NCI-H1417 (cell line): ENCODE measurements at regions not wholly inside any gene's neighbourhood (a gene's known extent, or its start where the extent isn't known, plus 50 kb on each side); places are given as distances from the start of the nearest gene placed in this dataset.
A peak's percentile ranks its signal among the peaks of the same experiment; 100 is the strongest.

Experiments
- DNase-seq, 3 experiments: peaks; one replicate each; lab custom pipeline; 2025; lab: John Stamatoyannopoulos, UW

DNA sequence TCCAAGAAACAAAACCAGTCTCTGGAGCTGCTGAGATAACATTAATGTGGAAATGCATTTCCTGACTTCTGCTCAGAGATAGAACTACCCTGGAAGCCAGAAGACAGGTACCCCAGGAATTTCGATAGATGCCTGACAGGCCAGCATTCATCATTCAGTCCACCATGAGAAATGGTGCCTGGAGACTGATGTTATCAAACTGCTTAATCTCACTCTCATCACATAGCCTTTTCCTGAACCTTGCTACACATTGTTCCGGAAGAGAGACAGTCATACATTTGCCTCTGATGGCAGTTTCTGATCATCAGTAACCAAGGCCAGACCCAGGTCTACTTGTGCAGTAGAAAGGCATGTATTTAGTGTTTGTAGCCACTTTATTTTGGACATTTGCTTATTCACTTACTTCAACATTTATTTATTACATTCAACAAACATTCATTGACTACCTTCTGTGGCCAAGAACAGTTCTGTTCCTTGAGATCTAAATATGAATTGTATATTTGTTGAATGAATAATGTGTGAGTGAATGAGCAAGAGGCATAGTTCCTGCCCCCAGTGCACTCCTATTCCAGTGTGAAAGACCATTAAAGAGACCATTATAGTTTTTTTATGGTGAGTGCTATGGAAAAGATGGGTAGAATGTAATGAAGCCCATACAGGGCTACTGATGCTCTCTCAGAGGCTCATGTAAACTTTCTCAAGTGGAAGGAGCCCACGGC is 485.7 kb downstream of the NUF2 start:
- no peak for DNase-seq

DNA sequence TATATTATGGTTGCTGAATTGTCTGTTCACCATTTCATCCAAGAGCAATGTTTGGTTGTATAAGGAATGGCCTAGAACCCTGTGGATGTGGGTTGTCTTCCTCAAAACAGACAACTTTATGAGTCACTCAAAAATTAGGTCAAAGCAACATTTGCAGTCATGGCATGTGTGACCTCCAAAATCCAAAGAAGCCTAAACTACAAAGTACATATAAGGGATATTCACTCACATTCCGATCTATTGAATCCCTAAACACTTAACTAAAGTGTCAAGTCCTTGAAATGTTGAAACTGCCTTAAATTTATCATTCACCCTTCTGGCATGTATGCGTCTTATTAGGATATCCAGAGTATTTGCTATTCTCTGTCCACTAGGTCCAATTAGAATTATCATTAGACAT is 491.5 kb downstream of the NUF2 start:
- DNase-seq, result no peak

DNA sequence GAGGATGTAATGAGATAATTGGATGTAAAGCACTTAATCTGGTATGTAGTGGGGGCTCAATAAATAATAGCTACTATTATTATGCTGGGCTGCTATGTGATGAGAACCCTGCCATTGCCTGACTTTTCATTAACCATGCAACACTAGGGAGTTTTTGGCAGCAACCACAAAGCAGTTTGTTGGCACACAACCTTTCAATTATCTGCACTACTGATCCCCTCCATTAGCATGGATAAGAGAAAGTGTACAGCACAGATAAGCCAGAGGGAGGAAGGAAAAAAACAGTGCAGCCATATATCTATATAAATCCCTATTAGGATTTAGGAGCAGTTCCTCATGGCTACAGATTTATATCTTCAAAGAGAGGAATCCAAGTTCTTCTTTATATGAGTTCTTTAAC is 498.5 kb downstream of the NUF2 start:
- no peak for DNase-seq

DNA sequence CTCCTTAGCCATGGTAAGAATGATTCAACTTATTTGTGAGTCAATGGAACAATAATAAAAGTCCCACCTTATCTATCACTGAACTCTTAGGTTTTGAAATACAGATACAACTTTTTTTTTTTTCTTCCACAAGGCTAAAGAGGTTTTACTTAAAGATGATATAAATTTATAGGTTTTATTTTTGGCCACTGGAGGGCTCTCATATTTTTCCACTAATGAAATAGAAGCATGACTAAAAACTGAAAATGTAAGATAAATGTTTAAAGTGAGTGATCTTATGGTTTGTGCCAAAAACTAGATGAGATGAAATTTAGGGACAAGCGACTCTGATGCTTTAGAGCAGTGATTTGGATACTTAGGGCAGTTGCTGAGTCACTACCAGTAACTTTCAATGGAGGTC is 499.0 kb downstream of the NUF2 start:
- peak in 1 of 3 experiments; percentile 17 for DNase-seq

DNA sequence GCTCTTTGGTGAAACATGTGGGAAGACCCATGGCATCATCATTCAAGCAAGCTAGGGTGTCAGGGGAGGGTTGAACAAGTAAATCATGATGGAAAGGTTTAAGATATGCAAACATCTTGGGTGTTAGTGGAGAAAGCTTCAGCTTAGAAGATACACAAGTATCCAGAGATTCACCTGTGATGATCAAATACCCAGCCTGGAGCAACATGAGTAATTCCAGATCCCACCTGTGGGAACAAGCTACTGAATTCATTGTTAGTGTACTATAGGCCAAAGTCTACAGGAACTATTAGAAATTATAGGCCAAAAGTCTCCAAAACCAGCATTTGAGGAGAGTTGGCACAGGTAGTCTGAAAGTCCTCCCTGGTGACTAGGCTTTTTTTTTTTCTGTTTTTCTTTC is 499.9 kb downstream of the NUF2 start:
- DNase-seq, result no peak

DNA sequence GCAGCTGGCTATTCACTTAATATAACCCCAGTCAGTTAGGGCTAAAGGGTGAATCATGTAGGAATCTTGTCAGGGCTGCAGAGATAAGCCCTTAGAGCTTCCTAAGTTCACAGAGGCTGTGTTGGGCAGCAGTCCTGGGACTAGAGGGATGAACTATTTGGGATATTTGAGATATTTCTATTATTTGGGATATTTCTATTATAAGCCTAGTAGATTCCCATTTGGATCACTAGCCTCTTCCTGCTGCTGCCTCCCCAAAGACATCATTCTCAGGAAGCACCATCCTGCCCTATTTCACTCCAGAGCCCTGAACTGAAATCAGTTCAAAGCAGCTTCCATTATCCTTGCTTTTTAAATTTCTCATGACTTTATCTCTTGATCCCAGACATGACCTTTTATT is 501.3 kb downstream of the NUF2 start:
- DNase-seq, result no peak

DNA sequence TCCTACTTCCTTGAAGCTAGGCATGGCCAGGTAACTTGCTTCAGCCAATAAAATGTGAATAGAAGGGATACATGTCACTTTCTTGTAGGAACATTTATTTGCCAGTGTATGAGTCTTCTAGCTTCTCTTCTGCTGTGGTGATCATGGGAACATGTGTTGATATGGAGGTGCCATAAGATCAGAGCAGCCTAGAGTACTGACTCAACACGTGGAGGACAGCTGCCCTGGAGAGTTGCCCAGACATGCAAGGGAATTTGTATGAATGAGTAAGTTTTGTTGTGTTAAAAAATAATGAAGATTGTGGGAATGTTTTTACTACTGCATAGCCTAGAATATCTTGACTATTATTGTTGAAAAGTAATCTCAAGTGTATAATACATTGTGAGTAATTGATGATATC is 502.3 kb downstream of the NUF2 start:
- no peak for DNase-seq

DNA sequence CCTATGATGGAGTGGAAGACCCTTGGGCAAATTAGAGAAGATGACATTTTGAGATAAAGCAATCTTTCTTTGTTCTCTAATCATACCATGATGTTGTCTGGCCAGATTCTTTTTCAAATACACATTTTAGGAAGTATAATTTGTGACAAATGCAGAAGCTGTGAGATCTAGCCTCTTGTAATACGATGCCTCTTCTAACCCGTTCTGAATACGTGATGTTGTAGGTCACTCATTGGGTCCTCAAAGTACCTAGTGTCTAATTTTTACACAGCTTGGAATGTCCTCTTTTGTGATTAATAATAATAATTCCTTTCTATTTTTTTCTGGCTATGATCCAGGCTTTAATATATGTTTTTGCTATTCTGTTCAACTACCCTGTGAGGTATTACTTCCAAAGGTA is 502.7 kb downstream of the NUF2 start:
- no peak for DNase-seq

DNA sequence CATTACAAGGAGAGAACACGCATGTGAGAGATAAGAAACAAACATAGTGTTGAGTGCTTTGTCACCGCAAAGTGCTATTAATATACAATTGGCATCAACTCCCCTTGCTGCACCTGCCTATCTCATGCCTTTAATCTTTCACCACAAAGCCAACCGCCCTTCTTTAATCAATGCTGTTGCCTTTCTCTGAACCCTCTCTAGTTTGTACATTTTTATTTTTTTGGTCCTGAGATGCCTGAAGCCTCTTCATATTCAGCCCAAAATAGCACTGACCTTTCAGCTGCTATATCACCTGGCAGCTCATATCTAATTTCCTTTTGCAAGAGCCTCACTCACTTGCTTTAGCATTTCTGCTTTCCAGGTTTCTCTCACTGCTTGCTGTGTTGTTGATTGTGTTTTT is 504.7 kb downstream of the NUF2 start:
- DNase-seq, result peak; percentile 38 to 99 (median 79)

DNA sequence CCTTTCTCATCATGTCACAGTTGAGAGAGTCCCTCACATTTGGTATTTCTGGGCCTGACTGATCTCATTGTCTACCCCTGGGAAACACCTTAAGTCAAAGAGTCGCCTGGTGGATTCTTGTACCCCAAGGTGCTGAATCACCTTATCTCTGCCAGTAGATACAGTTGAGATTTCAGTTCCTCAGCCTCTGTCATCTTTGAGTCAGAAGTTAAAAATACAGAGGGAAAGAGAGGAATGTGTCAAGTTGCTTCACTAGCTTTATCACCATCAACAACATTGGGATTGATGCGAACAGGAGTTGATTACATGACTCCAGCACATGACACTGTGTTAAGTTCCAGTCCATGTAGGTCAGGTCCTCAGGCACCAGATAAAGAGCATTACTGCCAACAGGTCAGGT is 513.0 kb downstream of the NUF2 start:
- no peak for DNase-seq

DNA sequence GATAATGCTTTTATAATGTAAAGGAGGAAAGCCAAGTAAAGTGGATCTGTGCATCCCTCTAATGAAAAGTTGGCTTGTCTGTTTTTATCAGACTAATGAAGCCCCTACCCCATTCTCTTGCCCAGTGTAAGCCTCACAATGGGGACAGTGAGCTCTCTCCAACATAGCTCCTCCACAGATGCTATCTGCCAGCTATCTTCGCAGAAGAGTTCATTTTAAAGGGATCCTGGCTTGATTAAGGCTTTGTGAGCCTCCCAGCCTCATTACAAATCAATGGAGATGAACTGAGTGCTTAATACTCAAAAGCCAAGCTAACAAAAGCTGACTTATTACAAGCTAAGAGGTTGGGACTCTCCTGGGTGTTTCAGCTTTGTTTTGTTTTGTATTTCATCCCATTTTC is 514.7 kb downstream of the NUF2 start:
- DNase-seq, result no peak

DNA sequence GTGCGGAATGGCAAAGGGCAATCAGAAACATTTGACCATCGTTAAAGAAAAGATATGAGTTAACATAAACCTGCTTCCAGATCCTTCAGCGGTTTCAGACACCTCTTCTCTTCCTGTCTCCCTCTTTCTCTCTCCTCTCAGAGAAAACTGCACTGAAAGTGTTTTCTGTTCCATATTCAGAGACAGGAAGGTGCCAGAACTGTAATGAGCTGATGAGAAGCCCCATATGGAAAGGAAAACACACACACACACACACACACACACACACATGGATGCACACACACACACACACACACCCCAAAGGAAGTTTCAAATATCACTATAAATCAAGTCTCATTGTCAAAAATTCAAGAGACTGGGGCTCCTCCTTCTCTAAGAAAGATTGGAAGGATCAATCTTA is 515.5 kb downstream of the NUF2 start:
- DNase-seq, result no peak

DNA sequence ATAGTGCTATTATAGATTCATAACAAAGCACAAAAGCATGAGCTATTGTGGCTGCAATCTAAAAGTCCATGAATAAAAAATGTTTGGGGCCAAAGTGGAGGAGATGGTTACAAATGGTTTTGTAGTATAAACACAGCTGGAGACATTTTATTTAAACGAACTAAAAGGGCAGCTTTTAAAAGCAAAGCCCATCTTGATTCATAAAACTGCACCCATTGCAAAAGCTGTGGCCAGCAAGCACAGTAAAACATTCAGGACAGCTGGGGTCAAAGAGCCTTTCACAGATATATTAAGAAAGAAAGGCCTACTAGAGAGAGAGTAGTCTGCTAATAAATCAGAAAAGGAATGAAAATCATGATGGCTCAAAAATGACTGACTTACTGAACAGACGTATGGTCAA is 520.8 kb downstream of the NUF2 start:
- no peak for DNase-seq

DNA sequence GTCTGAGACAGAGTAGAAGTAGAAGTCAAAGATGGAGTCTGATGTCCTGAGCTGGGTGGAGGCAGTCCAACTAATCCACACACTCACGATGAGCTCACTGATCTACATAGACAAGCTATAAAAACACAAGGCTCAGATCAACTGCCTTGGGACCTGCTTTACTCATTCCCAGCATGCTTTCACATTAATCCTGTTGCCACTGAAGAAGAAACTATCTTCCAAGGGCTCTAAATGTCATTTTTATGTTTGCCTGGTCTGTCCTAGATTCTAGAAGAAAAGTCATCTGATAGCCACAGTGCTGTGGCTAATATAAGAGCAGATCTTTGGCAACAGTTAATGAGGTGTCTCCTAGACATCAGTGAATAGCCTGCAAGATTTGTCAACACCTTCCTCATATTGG is 522.7 kb downstream of the NUF2 start:
- no peak for DNase-seq

DNA sequence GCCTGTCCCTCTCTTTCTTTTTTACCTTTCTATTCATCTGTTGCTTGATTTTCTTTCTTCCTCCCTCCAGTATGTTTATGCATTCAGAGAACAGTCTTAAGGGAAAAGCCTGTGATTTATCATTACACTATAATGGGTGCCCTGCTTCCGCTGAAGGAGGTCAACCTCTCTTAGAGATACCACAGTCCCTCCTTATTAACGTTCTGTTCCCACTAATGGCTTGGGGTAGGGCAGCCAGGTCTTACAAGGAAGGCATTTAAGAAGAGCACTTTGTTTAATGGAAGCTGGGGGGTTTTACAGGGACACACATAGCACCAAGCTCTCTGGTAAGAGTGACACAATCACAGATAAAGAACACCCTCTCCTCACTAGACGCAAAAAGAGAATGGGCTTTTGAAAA is 523.5 kb downstream of the NUF2 start:
- DNase-seq, result peak in 1 of 3 experiments; percentile 42

DNA sequence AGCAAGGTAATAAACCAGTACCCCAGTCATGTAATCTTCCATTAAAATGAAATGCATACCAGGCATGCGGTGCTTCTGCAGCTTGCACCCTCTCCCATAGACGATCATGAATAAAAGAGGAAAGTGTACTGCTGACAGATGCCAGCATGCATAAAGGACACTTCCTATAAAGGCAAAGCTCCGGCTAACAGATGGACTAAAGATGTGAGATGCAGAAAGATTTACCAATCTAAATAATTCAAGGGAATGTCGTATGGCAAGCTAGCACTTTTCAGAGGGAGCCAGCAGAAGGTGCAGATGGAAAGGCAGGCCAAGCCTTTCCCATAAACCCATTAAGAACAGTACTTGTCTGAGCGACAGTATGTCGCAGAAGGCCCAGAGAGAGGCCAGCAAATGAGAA is 542.0 kb downstream of the NUF2 start:
- no peak for DNase-seq

DNA sequence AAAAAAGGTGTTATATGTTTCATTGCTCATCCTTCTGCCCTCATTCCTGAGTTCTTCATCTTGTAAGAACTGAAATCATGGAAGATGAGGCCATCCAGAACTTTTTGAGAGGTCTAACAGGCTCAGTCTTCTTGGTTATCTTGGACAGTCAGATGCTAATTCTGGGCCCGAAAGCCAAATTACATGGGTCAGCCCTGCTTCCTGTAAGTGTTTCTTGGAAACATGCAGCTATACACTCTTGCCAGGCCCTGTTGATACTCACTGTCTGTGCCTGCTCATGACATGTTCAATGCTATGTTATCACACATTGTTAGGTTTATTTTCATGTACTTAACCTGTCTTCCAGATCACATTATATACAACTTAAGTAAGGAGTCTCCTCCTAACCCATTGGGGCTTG is 542.5 kb downstream of the NUF2 start:
- no peak for DNase-seq

DNA sequence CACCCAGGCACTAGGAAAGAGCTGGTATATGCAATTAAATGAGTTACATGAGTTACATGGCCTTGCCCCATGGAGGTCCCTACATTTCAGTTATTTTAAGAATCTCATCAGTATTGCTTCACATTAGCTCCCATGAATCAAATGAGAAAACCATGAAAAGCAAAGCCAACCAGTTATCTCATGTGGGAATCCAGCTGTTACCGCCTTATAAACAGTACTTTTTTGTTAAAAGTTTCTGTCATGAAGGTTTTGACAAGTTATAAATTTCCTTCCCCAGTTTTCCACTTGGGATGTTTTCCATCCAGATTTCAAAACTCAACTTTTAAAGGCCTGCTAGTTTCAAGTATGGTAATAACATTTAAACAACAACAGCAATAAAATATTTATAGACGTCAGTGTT is 544.8 kb downstream of the NUF2 start:
- DNase-seq, result no peak

DNA sequence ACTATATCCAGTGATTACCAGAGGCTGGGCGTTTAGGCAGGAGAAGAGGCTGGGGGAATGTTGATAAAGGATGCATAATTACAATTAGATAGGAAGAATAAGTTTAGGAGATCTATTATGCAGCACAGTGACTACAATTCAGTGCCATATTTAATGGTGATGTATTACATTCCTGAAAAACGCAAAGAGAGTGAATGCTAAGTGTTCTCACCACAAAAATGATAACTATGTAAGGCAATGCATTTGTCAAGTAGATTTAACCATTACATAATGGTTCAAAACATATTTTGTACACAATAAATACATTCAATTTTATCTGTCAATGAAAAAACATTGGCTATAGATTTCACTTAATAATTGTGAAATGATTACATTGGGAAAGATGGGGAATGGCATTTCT is 548.9 kb downstream of the NUF2 start:
- DNase-seq, result no peak

DNA sequence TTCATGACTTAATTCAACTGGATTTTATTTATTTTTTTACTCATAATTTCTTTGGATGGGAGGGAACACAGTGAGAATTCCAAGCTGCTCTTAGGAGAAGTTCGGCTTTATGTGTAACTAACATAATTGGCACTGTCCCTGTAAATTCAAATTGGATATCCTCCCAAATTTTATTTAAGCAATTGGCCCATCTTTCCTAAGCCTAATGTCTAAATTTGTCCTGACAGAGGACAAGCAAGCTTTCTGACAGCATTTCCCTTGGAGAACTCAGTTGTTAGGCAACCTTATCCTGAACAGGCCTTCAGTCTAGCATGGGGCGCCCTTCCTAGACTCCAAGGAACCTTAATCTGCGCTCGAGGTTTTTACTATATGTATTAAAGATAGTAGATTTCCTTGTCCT is 550.3 kb downstream of the NUF2 start:
- no peak for DNase-seq

DNA sequence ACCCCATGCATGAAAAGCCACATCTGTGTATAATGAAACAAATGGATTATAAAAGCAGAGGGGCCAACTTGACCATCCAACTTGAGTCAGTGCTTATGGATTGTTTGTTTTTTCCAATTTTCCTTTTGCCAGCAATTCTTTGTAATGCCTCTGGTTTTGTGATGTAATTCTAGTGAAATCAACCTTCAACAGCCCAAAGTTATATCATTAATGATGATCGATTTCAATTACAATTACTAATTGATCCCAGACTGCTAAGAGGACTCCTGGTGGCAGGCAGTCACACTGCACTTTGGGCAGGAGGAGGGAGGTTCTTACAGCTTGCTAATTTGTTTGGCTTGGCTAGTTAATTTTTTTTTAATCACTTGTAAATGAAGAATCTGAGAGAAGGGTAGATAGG is 552.3 kb downstream of the NUF2 start:
- no peak for DNase-seq

DNA sequence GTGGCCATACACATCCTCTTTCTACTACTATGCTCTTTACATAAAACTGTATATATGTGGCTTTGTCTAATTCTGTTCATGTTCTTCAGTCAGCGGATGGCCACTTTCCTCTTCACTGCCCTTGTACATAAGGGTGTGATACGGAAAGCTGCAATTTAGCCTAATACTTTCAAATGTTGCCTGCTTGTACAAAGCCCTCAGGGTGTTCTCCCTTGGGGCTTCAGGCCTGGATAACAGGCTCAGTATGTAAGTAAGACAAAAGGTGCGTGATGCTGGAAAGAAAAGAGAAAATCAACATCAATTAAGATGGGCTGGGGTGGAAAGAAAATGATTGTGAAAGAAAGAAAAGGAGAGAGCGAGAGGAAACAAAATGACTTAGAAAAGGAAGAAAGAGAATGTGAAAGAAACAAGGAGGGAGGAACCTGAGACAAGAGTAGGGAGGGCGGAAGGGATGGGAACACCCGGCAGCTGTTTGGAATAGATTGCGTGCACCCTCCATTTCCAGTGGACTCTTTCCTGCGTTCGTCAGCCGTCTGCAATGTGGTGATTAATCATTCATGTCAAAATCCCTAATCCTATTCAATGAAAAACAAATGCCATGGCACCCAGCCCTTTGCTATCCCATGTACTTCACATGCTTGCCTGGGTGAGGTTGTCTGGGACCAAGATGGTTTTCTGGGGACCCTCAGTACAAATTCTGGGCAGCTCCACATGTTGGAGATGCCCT is 553.6 kb downstream of the NUF2 start:
- peak; percentile 49 to 80 (median 61) for DNase-seq

DNA sequence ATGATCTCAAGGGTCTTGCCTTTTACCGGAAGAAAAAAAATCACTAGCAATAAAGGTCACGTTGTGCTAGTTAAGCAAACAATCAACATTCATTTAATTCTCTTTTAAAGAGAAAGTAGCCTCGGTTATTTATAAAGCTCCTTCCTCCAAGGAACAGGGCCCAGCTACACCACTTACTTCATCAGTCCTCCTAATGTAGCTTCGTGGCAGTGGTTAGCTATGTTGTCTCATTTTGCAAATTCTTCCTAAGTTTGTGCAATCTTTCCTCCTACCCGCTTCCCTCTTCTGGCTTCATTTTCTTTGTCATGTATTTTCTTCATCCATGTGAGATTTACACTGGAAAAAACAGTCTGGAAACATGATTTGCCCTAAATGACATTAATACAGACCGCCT is 554.2 kb downstream of the NUF2 start:
- DNase-seq, result peak in 2 of 3 experiments; percentile 11 to 42

DNA sequence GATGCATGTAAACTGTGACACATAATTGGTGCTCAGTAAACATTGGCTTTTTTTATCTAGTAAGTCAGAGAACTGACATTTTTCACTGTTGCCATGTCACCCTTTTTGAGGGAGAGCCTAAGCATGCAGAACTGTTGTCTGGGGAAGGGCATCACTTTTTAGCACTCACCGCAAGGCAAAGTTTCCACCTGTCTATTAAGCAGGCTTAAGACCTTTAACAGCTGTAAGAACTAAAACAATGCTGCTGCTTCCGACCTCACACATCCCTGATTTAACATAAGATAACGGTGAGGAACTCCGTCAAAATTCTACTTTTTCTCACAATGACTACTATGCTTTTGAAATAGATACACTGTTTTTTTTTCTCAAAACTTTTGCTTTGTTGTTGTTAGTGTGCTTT is 554.8 kb downstream of the NUF2 start:
- no peak for DNase-seq
